ENCODE measurements at regions not wholly inside any gene's neighbourhood (a gene's known extent, or its start where the extent isn't known, plus 50 kb on each side); places are given as distances from the start of the nearest gene placed in this dataset.

- no peaks in the 10 kb centered on the region for H3K4me1 Mint-ChIP-seq
- no peaks in the 10 kb centered on the region for H3K27me3 Mint-ChIP-seq
- H3K4me3 Mint-ChIP-seq, result no peak overlapping the region
- no peak for DNase-seq
- no peaks in the 10 kb centered on the region for H3K36me3 Mint-ChIP-seq (ENCODE audit: low read depth)
- ChIA-PET CTCF (no interaction called here), POLR2A (no interaction called here)
- H3K9me3 Mint-ChIP-seq, result peaks cover 2% of the 10 kb centered on the region
- no peak overlapping the region for H3K27ac Mint-ChIP-seq
Measured at GRCh38 chr4:107562316-107562715, 157.7 kb downstream of the PAPSS1 start.

GRCh38 chr4:107561481-107561880 lies 158.6 kb downstream of the PAPSS1 start:
- no peaks in the 10 kb centered on the region for H3K27me3 Mint-ChIP-seq
- CTCF ChIA-PET, result no interaction called here
- no peak overlapping the region for H3K4me3 Mint-ChIP-seq

GRCh38 chr4:107559653-107560052 lies 160.4 kb downstream of the PAPSS1 start:
- Mint-ChIP-seq H3K9me3 (peaks cover 2% of the 10 kb centered on the region), H3K27me3 (no peaks in the 10 kb centered on the region), H3K4me3 (no peak overlapping the region), H3K36me3 (ENCODE audit: low read depth) (no peaks in the 10 kb centered on the region), H3K27ac (no peak overlapping the region), H3K4me1 (no peaks in the 10 kb centered on the region)
- ChIA-PET CTCF (no interaction called here), POLR2A (no interaction called here)
- DNase-seq, result no peak

More at GRCh38 chr4:107561481-107561880, 158.6 kb downstream of the PAPSS1 start:
- Mint-ChIP-seq H3K27ac (no peak overlapping the region), H3K4me1 (no peaks in the 10 kb centered on the region), H3K9me3 (peaks cover 2% of the 10 kb centered on the region), H3K36me3 (ENCODE audit: low read depth) (no peaks in the 10 kb centered on the region)
- no peak for DNase-seq
- POLR2A ChIA-PET, result no interaction called here

GRCh38 chr4:107552306-107552705 lies 167.7 kb downstream of the PAPSS1 start:
- CTCF ChIA-PET, result interaction anchor here (2.6 kb wide), 1 partner anchor 184 kb away, joined by 6 read pairs; no protein-coding TSS in a partner anchor
- H3K27ac Mint-ChIP-seq, result no peak overlapping the region
- H3K9me3 Mint-ChIP-seq, result no peaks in the 10 kb centered on the region
- H3K4me1 Mint-ChIP-seq, result peaks cover 7% of the 10 kb centered on the region
- POLR2A ChIA-PET, result no interaction called here
- no peak for DNase-seq
- no peaks in the 10 kb centered on the region for H3K27me3 Mint-ChIP-seq
- no peaks in the 10 kb centered on the region for H3K36me3 Mint-ChIP-seq (ENCODE audit: low read depth)
- no peak overlapping the region for H3K4me3 Mint-ChIP-seq

GRCh38 chr4:107548211-107548905 lies 171.7 kb downstream of the PAPSS1 start:
- Mint-ChIP-seq H3K4me1 (peaks cover 7% of the 10 kb centered on the region), H3K36me3 (ENCODE audit: low read depth) (no peaks in the 10 kb centered on the region), H3K27ac (no peak overlapping the region), H3K4me3 (no peak overlapping the region), H3K9me3 (no peaks in the 10 kb centered on the region), H3K27me3 (no peaks in the 10 kb centered on the region)
- POLR2A ChIA-PET, result no interaction called here
- no peak for DNase-seq
- CTCF ChIA-PET, result no interaction called here

GRCh38 chr4:107546638-107547037 lies 173.4 kb downstream of the PAPSS1 start:
- Mint-ChIP-seq H3K27ac (no peak overlapping the region), H3K36me3 (ENCODE audit: low read depth) (no peaks in the 10 kb centered on the region), H3K4me1 (peaks cover 7% of the 10 kb centered on the region), H3K9me3 (no peaks in the 10 kb centered on the region), H3K4me3 (no peak overlapping the region), H3K27me3 (peaks cover 2% of the 10 kb centered on the region)
- no peak for DNase-seq
- ChIA-PET CTCF (no interaction called here), POLR2A (no interaction called here)

GRCh38 chr4:107541511-107541910 lies 178.5 kb downstream of the PAPSS1 start:
- no peaks in the 10 kb centered on the region for H3K36me3 Mint-ChIP-seq (ENCODE audit: low read depth)
- H3K4me3 Mint-ChIP-seq, result no peak overlapping the region
- POLR2A ChIA-PET, result no interaction called here
- no peaks in the 10 kb centered on the region for H3K9me3 Mint-ChIP-seq
- peaks cover 5% of the 10 kb centered on the region for H3K27me3 Mint-ChIP-seq
- no peaks in the 10 kb centered on the region for H3K4me1 Mint-ChIP-seq
- DNase-seq, result no peak
- CTCF ChIA-PET, result no interaction called here
- no peak overlapping the region for H3K27ac Mint-ChIP-seq

GRCh38 chr4:107531927-107532326 lies 188.1 kb downstream of the PAPSS1 start:
- Mint-ChIP-seq H3K27ac (no peak overlapping the region), H3K4me3 (no peak overlapping the region), H3K4me1 (no peaks in the 10 kb centered on the region), H3K27me3 (peaks cover 4% of the 10 kb centered on the region), H3K9me3 (no peaks in the 10 kb centered on the region), H3K36me3 (ENCODE audit: low read depth) (no peaks in the 10 kb centered on the region)
- ChIA-PET POLR2A (no interaction called here), CTCF (no interaction called here)
- DNase-seq, result no peak

GRCh38 chr4:107520368-107520767 lies 199.7 kb downstream of the PAPSS1 start:
- Mint-ChIP-seq H3K9me3 (no peaks in the 10 kb centered on the region), H3K27ac (no peak overlapping the region), H3K4me3 (no peak overlapping the region), H3K4me1 (no peaks in the 10 kb centered on the region), H3K27me3 (no peaks in the 10 kb centered on the region), H3K36me3 (ENCODE audit: low read depth) (no peaks in the 10 kb centered on the region)
- DNase-seq, result no peak
- CTCF ChIA-PET, result no interaction called here
- POLR2A ChIA-PET, result no interaction called here

GRCh38 chr4:107519053-107519452 lies 201.0 kb downstream of the PAPSS1 start:
- DNase-seq, result no peak
- no peaks in the 10 kb centered on the region for H3K27me3 Mint-ChIP-seq
- H3K4me1 Mint-ChIP-seq, result no peaks in the 10 kb centered on the region
- no peak overlapping the region for H3K27ac Mint-ChIP-seq
- H3K9me3 Mint-ChIP-seq, result no peaks in the 10 kb centered on the region
- no peak overlapping the region for H3K4me3 Mint-ChIP-seq
- CTCF ChIA-PET, result no interaction called here
- H3K36me3 Mint-ChIP-seq (ENCODE audit: low read depth), result no peaks in the 10 kb centered on the region
- POLR2A ChIA-PET, result no interaction called here

- Mint-ChIP-seq H3K9me3 (no peaks in the 10 kb centered on the region), H3K4me1 (no peaks in the 10 kb centered on the region), H3K27ac (no peak overlapping the region), H3K4me3 (no peak overlapping the region), H3K36me3 (ENCODE audit: low read depth) (no peaks in the 10 kb centered on the region), H3K27me3 (no peaks in the 10 kb centered on the region)
- DNase-seq, result no peak
- ChIA-PET POLR2A (no interaction called here), CTCF (no interaction called here)
Measured at GRCh38 chr4:107518076-107518475, 202.0 kb downstream of the PAPSS1 start.

GRCh38 chr4:107512549-107512948 lies 207.5 kb downstream of the PAPSS1 start:
- no peaks in the 10 kb centered on the region for H3K9me3 Mint-ChIP-seq
- no peaks in the 10 kb centered on the region for H3K36me3 Mint-ChIP-seq (ENCODE audit: low read depth)
- no peaks in the 10 kb centered on the region for H3K4me1 Mint-ChIP-seq
- H3K27ac Mint-ChIP-seq, result no peak overlapping the region
- H3K4me3 Mint-ChIP-seq, result no peak overlapping the region
- H3K27me3 Mint-ChIP-seq, result no peaks in the 10 kb centered on the region
- CTCF ChIA-PET, result no interaction called here
- DNase-seq, result no peak
- POLR2A ChIA-PET, result no interaction called here

GRCh38 chr4:107509615-107510014 lies 210.4 kb downstream of the PAPSS1 start:
- H3K4me3 Mint-ChIP-seq, result no peak overlapping the region
- no peaks in the 10 kb centered on the region for H3K9me3 Mint-ChIP-seq
- ChIA-PET CTCF (no interaction called here), POLR2A (no interaction called here)
- no peak overlapping the region for H3K27ac Mint-ChIP-seq
- H3K4me1 Mint-ChIP-seq, result no peaks in the 10 kb centered on the region
- no peak for DNase-seq
- no peaks in the 10 kb centered on the region for H3K27me3 Mint-ChIP-seq
- no peaks in the 10 kb centered on the region for H3K36me3 Mint-ChIP-seq (ENCODE audit: low read depth)

- no peak for DNase-seq
- H3K4me3 Mint-ChIP-seq, result no peak overlapping the region
- ChIA-PET POLR2A (no interaction called here), CTCF (no interaction called here)
- H3K27me3 Mint-ChIP-seq, result peaks cover 5% of the 10 kb centered on the region
- peaks cover 6% of the 10 kb centered on the region for H3K4me1 Mint-ChIP-seq
- H3K36me3 Mint-ChIP-seq (ENCODE audit: low read depth), result no peaks in the 10 kb centered on the region
- H3K27ac Mint-ChIP-seq, result no peak overlapping the region
- no peaks in the 10 kb centered on the region for H3K9me3 Mint-ChIP-seq
Measured at GRCh38 chr4:107500551-107500950, 219.5 kb downstream of the PAPSS1 start.

Data from activated CD4-positive, alpha-beta memory T cell treated with anti-CD3 and anti-CD28 coated beads, Interleukin-2, amount 10 ng/mL, durations not matched to agents 7 days and 5 days (primary cell).